LNCAP (cell line): ENCODE measurements at regions not wholly inside any gene's neighbourhood (a gene's known extent, or its start where the extent isn't known, plus 50 kb on each side); places are given as distances from the start of the nearest gene placed in this dataset.

Experiments used
- CTCF ChIP-seq: fragments of 450-650 bp; IDR thresholded peaks from 2 replicates; pipeline ENCODE4 v1.5.1; 2017; ENCODE audit warnings: mild to moderate bottlenecking

- TF ChIP-seq CTCF, result no peak
Observed at GRCh38 chr5:26563979-26564378, 474.4 kb downstream of the CDH9 start.

GRCh38 chr5:26553079-26553478, 485.3 kb downstream of the CDH9 start:
- TF ChIP-seq CTCF, result no peak

- no peak for TF ChIP-seq CTCF
Observed at GRCh38 chr5:26543987-26544386, 494.4 kb downstream of the CDH9 start.

- no peak for TF ChIP-seq CTCF
Observed at GRCh38 chr5:26538226-26538625, 500.2 kb downstream of the CDH9 start.

- no peak for TF ChIP-seq CTCF
Observed at GRCh38 chr5:26535215-26535614, 503.2 kb downstream of the CDH9 start.

- TF ChIP-seq CTCF, result no peak
Observed at GRCh38 chr5:26530305-26530704, 508.1 kb downstream of the CDH9 start.

- no peak for TF ChIP-seq CTCF
Observed at GRCh38 chr5:26519245-26519644, 519.1 kb downstream of the CDH9 start.

- no peak for TF ChIP-seq CTCF
Observed at GRCh38 chr5:26518065-26518464, 520.3 kb downstream of the CDH9 start.
